ENCODE measurements at regions not wholly inside any gene's neighbourhood (a gene's known extent, or its start where the extent isn't known, plus 50 kb on each side); places are given as distances from the start of the nearest gene placed in this dataset.

GRCh38 chr15:84103345-84103744 lies 132.2 kb upstream of the GOLGA6L4 start:
- no peaks in the 10 kb centered on the region for H3K9me3 Mint-ChIP-seq
- ChIA-PET CTCF (interaction anchor here (0.5 to 0.6 kb wide), 2 partner anchors 32 to 484 kb away, joined by 3 to 4 read pairs; no protein-coding TSS in a partner anchor), POLR2A (no interaction called here)
- no peak for TF ChIP-seq TCF7 (CRISPR knock-in tag; IDR thresholded peaks at IDR 0.05; ENCODE audit: low read depth)
- no peak for TF ChIP-seq ATF1 (CRISPR knock-in tag; IDR thresholded peaks at IDR 0.05)
- TF ChIP-seq ELF4 (CRISPR knock-in tag; IDR thresholded peaks at IDR 0.05; ENCODE audit: low read depth), result no peak
- no peak for TF ChIP-seq SMAD3 (CRISPR knock-in tag; IDR thresholded peaks at IDR 0.05; ENCODE audit: borderline replicate concordance)
- no peak for TF ChIP-seq ZNF512 (CRISPR knock-in tag; IDR thresholded peaks at IDR 0.05; ENCODE audit: borderline replicate concordance)
- TF ChIP-seq PRRX2 (CRISPR knock-in tag; IDR thresholded peaks at IDR 0.05), result no peak
- TF ChIP-seq SMAD4 (CRISPR knock-in tag; IDR thresholded peaks at IDR 0.05), result no peak
- TF ChIP-seq NFYB (CRISPR knock-in tag; conservative IDR thresholded peaks at IDR 0.05; ENCODE audit: low read depth), result no peak
- TF ChIP-seq HMGXB4 (CRISPR knock-in tag; IDR thresholded peaks at IDR 0.05), result no peak
- TF ChIP-seq TP53 (CRISPR knock-in tag; IDR thresholded peaks at IDR 0.05), result no peak
- TF ChIP-seq ZNF532 (CRISPR knock-in tag; IDR thresholded peaks at IDR 0.05; ENCODE audit: borderline replicate concordance), result no peak
- no peak for TF ChIP-seq CREM (CRISPR knock-in tag; IDR thresholded peaks at IDR 0.05)
- TF ChIP-seq ZNF416 (CRISPR knock-in tag; IDR thresholded peaks at IDR 0.05), result no peak
- H3K36me3 Mint-ChIP-seq, result no peaks in the 10 kb centered on the region
- DNase-seq (ENCODE audit: low spot score) (no peak), ATAC-seq (no peak)
- H3K27me3 Mint-ChIP-seq (ENCODE audit: low read depth), result peaks cover 5% of the 10 kb centered on the region; the same call in 1 of the 2 replicates
- no peak overlapping the region for H3K27ac Mint-ChIP-seq
- H3K4me1 Mint-ChIP-seq, result no peaks in the 10 kb centered on the region
- H3K4me3 Mint-ChIP-seq, result no peak overlapping the region

- no peaks in the 10 kb centered on the region for H3K4me1 Mint-ChIP-seq
- no peak for ATAC-seq
- no peak for DNase-seq (ENCODE audit: low spot score)
- ChIA-PET CTCF (no interaction called here), POLR2A (no interaction called here)
- TF ChIP-seq TEAD1 (CRISPR knock-in tag; IDR thresholded peaks at IDR 0.05) (no peak), ZNF263 (CRISPR knock-in tag; IDR thresholded peaks at IDR 0.05; ENCODE audit: low read depth) (no peak), OVOL2 (CRISPR knock-in tag; IDR thresholded peaks at IDR 0.05; ENCODE audit: borderline replicate concordance) (no peak), ETV6 (CRISPR knock-in tag; IDR thresholded peaks at IDR 0.05) (no peak), ZNF219 (CRISPR knock-in tag; IDR thresholded peaks at IDR 0.05; ENCODE audit: borderline replicate concordance) (no peak), JUN (CRISPR knock-in tag; IDR thresholded peaks at IDR 0.05) (no peak), MXD4 (CRISPR knock-in tag; IDR thresholded peaks at IDR 0.05; ENCODE audit: borderline replicate concordance) (no peak), ATF1 (CRISPR knock-in tag; IDR thresholded peaks at IDR 0.05) (no peak), ZNF416 (CRISPR knock-in tag; IDR thresholded peaks at IDR 0.05) (no peak), E2F1 (CRISPR knock-in tag; IDR thresholded peaks at IDR 0.05) (no peak), PREB (CRISPR knock-in tag; IDR thresholded peaks at IDR 0.05; ENCODE audit: borderline replicate concordance) (no peak)
- H3K27me3 Mint-ChIP-seq (ENCODE audit: low read depth), result peaks cover 7% of the 10 kb centered on the region; the same call in 1 of the 2 replicates
- H3K4me3 Mint-ChIP-seq, result no peak overlapping the region
- no peak overlapping the region for H3K27ac Mint-ChIP-seq
- no peaks in the 10 kb centered on the region for H3K36me3 Mint-ChIP-seq
- H3K9me3 Mint-ChIP-seq, result no peaks in the 10 kb centered on the region
These were observed 130.7 kb upstream of the GOLGA6L4 start for GRCh38 chr15:84104853-84105252.
